HCT116 (cell line): ENCODE measurements at regions not wholly inside any gene's neighbourhood (a gene's known extent, or its start where the extent isn't known, plus 50 kb on each side); places are given as distances from the start of the nearest gene placed in this dataset.

Source experiments
- ATAC-seq: fragments of 200-7000 bp; cut with Tn5 transposase; 2 replicates; pipeline ENCODE4 v1.9.1; 2020; ENCODE audit warnings: mild to moderate bottlenecking, moderate library complexity
- BruUV-seq: library from RNA; stranded (reverse); fragments of 400-500 nt; replicated peaks from 2 replicates; lab custom pipeline; 2021; lab: Mats Ljungman, UMichigan
- CTCF ChIA-PET: fragments of 300-600 bp; sonication (Branson Sonifier 250); formaldehyde crosslinking; loops from one replicate; lab custom pipeline; 2021; ENCODE audit warnings: antibody characterized with exemption; lab: Charles Lee
- POLR2A ChIA-PET: fragments of 300-600, 350-600 bp; sonication (Branson Sonifier 250); formaldehyde crosslinking; loops from one replicate; lab custom pipeline; 2021; ENCODE audit warnings: antibody characterized with exemption; lab: Charles Lee
- RAD21 ChIA-PET, 2 experiments: fragments of 300-600 bp; sonication (Branson Sonifier 250); formaldehyde crosslinking; loops; one replicate each; lab custom pipeline; 2023; ENCODE audit warnings: low total read pairs in 2 of 2; ENCODE audit not compliant: uncharacterized antibody in 2 of 2, unreplicated experiment in 2 of 2, low non-redundant PET in 1 of 2; lab: Charles Lee
- DNase-seq: peaks from one replicate; pipeline ENCODE4 v3.0.0-alpha.2; 2010; ENCODE audit warnings: low read depth, low spot score
- H2AFZ ChIP-seq: fragments of 200-600 bp; shearing (Covaris generic), sonication (generic); 2 replicates; pipeline ENCODE4 v1.6.1; 2017; ENCODE audit warnings: low read depth, mixed run types, mixed read lengths, antibody characterized with exemption, low read length; ENCODE audit not compliant: poor library complexity, severe bottlenecking
- H3K27ac ChIP-seq: 2 replicates; pipeline ENCODE4 v1.5.1; 2012; ENCODE audit warnings: low read depth, low read length
- H3K27me3 ChIP-seq: fragments of 200-600 bp; sonication (generic); 2 replicates; pipeline ENCODE4 v1.6.1; 2016; ENCODE audit warnings: mixed run types, low read length, mixed read lengths; ENCODE audit not compliant: insufficient read depth
- H3K36me3 ChIP-seq, 2 experiments: fragments of 200-500 bp in 1 of 2; fragments of 200-600 bp in 1 of 2; sonication (Bioruptor generic) in 1 of 2; sonication (generic) in 1 of 2; 2 replicates each; pipeline versions ENCODE4 v1.5.1 to v1.6.1; 2014 to 2016; ENCODE audit warnings: low read length in 2 of 2, inconsistent platforms in 1 of 2, mixed read lengths in 1 of 2, mixed run types in 1 of 2; ENCODE audit not compliant: insufficient read depth in 2 of 2, control insufficient read depth in 1 of 2
- H3K4me1 ChIP-seq, 2 experiments: fragments of 200-600 bp in 1 of 2; sonication (generic) in 1 of 2; 2 replicates each; pipeline versions ENCODE4 v1.5.1 to v1.6.1; 2012 to 2017; ENCODE audit warnings: low read length in 2 of 2, inconsistent platforms in 1 of 2, mild to moderate bottlenecking in 1 of 2, mixed read lengths in 1 of 2, mixed run types in 1 of 2, moderate library complexity in 1 of 2; ENCODE audit not compliant: insufficient read depth in 2 of 2, control insufficient read depth in 1 of 2
- H3K4me2 ChIP-seq: fragments of 200-600 bp; sonication (generic); 2 replicates; pipeline ENCODE4 v1.6.1; 2017; ENCODE audit warnings: mixed run types, low read length, mixed read lengths
- H3K4me3 ChIP-seq, 2 experiments: fragments of 200-600 bp in 1 of 2; sonication (generic) in 1 of 2; replicated peaks in 1 of 2; 2 replicates each; pipeline ENCODE4 v1.5.1; 2011 to 2016; ENCODE audit warnings: low read length in 2 of 2, control low read depth in 1 of 2, low read depth in 1 of 2, mild to moderate bottlenecking in 1 of 2, mixed read lengths in 1 of 2, mixed run types in 1 of 2
- H3K79me2 ChIP-seq: fragments of 200-600 bp; sonication (generic); 2 replicates; pipeline ENCODE4 v1.6.1; 2017; ENCODE audit warnings: mild to moderate bottlenecking, mixed run types, low read length, moderate library complexity, mixed read lengths; ENCODE audit not compliant: insufficient read depth
- H3K9ac ChIP-seq: fragments of 200-600 bp; sonication (generic); 2 replicates; pipeline ENCODE4 v1.6.1; 2016; ENCODE audit warnings: low read length, mixed read lengths
- H3K9me2 ChIP-seq: fragments of 200-600 bp; sonication (generic), shearing (Covaris generic); 2 replicates; pipeline ENCODE4 v1.6.1; 2017; ENCODE audit warnings: mixed run types, mild to moderate bottlenecking, moderate library complexity; ENCODE audit not compliant: insufficient read depth
- H3K9me3 ChIP-seq, 2 experiments: fragments of 200-500 bp in 1 of 2; fragments of 200-600 bp in 1 of 2; sonication (Bioruptor generic) in 1 of 2; sonication (generic) in 1 of 2; 2 replicates each; pipeline ENCODE4 v1.6.1; 2014 to 2017; ENCODE audit warnings: low read length in 2 of 2, mixed read lengths in 2 of 2, inconsistent platforms in 1 of 2, low read depth in 1 of 2, mild to moderate bottlenecking in 1 of 2, mixed run types in 1 of 2, moderate library complexity in 1 of 2; ENCODE audit not compliant: control insufficient read depth in 1 of 2, insufficient read depth in 1 of 2
- H4K20me1 ChIP-seq: fragments of 200-600 bp; sonication (generic), shearing (Covaris generic); 2 replicates; pipeline ENCODE4 v1.6.1; 2017; ENCODE audit warnings: mixed run types, mild to moderate bottlenecking, moderate library complexity; ENCODE audit not compliant: insufficient read depth
- CTCF ChIP-seq, 3 experiments: fragments of 200-600 bp in 1 of 3; sonication (generic) in 1 of 3; IDR thresholded peaks in 2 of 3; conservative IDR thresholded peaks in 1 of 3; 2 replicates each; pipeline ENCODE4 v1.5.1; 2012 to 2017; ENCODE audit warnings: low read depth in 2 of 3, low read length in 2 of 3, antibody characterized with exemption in 1 of 3, borderline replicate concordance in 1 of 3, control low read depth in 1 of 3, mild to moderate bottlenecking in 1 of 3, mixed read lengths in 1 of 3, mixed run types in 1 of 3, moderate library complexity in 1 of 3; ENCODE audit not compliant: insufficient read depth in 1 of 3
- EZH2phosphoT487 ChIP-seq: fragments of 200-600 bp; IDR thresholded peaks from 2 replicates; pipeline ENCODE4 v1.6.1; 2018; ENCODE audit warnings: antibody characterized with exemption, borderline replicate concordance
- SIN3A ChIP-seq: IDR thresholded peaks from 2 replicates; pipeline ENCODE4 v1.6.1; 2012; ENCODE audit warnings: low read depth
- SP1 ChIP-seq: IDR thresholded peaks from 2 replicates; pipeline ENCODE4 v1.6.1; 2012; ENCODE audit warnings: low read depth
- TCF7L2 ChIP-seq: IDR thresholded peaks from 2 replicates; pipeline ENCODE4 v1.7.0; 2011; ENCODE audit warnings: borderline replicate concordance, inconsistent platforms; ENCODE audit not compliant: insufficient read depth, insufficient read length; ENCODE audit errors: extremely low read depth
- ZFX ChIP-seq: fragments of 450-650 bp; IDR thresholded peaks from 2 replicates; pipeline ENCODE4 v1.6.1; 2017
- intact Hi-C: fragments of 100-400 bp; cut with micrococcal nuclease; formaldehyde crosslinking; loops from 2 replicates; pipeline ENCODE4 v1.10.0; 2022
- TF ChIP-seq, protein P1 (sequence below): IDR thresholded peaks from 2 replicates; pipeline ENCODE4 v1.6.1; 2011; ENCODE audit warnings: mild to moderate bottlenecking, low read length, moderate library complexity; ENCODE audit not compliant: insufficient replicate concordance; ENCODE audit errors: extremely low read depth
- TF ChIP-seq, protein P2 (sequence below): IDR thresholded peaks from 2 replicates; pipeline ENCODE4 v1.6.1; 2012
- TF ChIP-seq, protein P3 (sequence below): IDR thresholded peaks from 2 replicates; pipeline ENCODE4 v1.6.1; 2012; ENCODE audit warnings: low read depth

DNA sequence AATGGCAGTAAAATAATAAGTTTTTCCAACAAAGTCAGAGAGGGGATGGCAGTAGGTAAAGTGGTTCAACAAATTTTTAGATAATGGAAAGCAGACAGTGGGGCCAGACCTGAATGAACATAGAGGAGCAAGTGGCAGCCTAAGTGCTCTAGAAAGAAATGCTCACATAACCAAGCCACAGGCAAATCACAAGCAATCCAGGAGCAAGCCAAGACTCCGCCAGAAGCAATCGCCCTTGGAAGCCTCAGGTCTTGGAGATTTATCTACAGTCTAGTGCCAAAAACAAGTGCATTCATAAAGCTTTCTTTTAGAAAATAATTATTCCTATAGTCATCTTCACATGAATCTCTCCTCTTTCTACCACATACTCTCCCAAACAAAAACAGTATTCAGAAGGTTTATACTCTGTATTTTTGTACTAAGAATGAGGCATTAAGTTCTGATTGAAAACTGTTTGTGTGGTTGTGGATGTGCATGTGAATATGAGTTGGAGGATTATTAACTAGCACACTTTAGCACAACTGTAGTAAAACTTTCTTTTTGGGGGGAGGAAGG lies 375.5 kb downstream of the CDH9 start:
- ATAC-seq = no peak
- TF ChIP-seq SP1 (no peak), CTCF (IDR thresholded peaks at IDR 0.05 in 2 of 3, conservative IDR thresholded peaks at IDR 0.05 in 1 of 3; ENCODE audit: borderline replicate concordance in 1 of 3, insufficient read depth in 1 of 3, low read depth in 2 of 3, low read length in 2 of 3) (no peak), EZH2phosphoT487 (no peak), SIN3A (no peak), TCF7L2 (no peak), ZFX (no peak)
- TF ChIP-seq, protein P1, sequence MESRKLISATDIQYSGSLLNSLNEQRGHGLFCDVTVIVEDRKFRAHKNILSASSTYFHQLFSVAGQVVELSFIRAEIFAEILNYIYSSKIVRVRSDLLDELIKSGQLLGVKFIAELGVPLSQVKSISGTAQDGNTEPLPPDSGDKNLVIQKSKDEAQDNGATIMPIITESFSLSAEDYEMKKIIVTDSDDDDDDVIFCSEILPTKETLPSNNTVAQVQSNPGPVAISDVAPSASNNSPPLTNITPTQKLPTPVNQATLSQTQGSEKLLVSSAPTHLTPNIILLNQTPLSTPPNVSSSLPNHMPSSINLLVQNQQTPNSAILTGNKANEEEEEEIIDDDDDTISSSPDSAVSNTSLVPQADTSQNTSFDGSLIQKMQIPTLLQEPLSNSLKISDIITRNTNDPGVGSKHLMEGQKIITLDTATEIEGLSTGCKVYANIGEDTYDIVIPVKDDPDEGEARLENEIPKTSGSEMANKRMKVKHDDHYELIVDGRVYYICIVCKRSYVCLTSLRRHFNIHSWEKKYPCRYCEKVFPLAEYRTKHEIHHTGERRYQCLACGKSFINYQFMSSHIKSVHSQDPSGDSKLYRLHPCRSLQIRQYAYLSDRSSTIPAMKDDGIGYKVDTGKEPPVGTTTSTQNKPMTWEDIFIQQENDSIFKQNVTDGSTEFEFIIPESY = no peak
- TF ChIP-seq, protein P2, sequence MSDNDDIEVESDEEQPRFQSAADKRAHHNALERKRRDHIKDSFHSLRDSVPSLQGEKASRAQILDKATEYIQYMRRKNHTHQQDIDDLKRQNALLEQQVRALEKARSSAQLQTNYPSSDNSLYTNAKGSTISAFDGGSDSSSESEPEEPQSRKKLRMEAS = no peak
- TF ChIP-seq, protein P3, sequence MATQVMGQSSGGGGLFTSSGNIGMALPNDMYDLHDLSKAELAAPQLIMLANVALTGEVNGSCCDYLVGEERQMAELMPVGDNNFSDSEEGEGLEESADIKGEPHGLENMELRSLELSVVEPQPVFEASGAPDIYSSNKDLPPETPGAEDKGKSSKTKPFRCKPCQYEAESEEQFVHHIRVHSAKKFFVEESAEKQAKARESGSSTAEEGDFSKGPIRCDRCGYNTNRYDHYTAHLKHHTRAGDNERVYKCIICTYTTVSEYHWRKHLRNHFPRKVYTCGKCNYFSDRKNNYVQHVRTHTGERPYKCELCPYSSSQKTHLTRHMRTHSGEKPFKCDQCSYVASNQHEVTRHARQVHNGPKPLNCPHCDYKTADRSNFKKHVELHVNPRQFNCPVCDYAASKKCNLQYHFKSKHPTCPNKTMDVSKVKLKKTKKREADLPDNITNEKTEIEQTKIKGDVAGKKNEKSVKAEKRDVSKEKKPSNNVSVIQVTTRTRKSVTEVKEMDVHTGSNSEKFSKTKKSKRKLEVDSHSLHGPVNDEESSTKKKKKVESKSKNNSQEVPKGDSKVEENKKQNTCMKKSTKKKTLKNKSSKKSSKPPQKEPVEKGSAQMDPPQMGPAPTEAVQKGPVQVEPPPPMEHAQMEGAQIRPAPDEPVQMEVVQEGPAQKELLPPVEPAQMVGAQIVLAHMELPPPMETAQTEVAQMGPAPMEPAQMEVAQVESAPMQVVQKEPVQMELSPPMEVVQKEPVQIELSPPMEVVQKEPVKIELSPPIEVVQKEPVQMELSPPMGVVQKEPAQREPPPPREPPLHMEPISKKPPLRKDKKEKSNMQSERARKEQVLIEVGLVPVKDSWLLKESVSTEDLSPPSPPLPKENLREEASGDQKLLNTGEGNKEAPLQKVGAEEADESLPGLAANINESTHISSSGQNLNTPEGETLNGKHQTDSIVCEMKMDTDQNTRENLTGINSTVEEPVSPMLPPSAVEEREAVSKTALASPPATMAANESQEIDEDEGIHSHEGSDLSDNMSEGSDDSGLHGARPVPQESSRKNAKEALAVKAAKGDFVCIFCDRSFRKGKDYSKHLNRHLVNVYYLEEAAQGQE = no peak
- TF ChIP-seq, all 23 proteins: peak for 0
- Histone ChIP-seq H3K27ac (no peak overlapping the region), H3K4me2 (no peak overlapping the region), H3K9me3 (peaks cover 8 to 13% of the 10 kb centered on the region in 2 experiments), H3K4me1 (no peaks in the 10 kb centered on the region), H2AFZ (no peak overlapping the region), H3K27me3 (no peaks in the 10 kb centered on the region), H4K20me1 (no peaks in the 10 kb centered on the region), H3K9ac (no peak overlapping the region), H3K79me2 (no peaks in the 10 kb centered on the region), H3K9me2 (no peaks in the 10 kb centered on the region), H3K36me3 (no peaks in the 10 kb centered on the region), H3K4me3 (no peak overlapping the region)
- ChIA-PET CTCF (no interaction called here), POLR2A (no interaction called here), RAD21 (no interaction called here)
- intact Hi-C loops = no loop called here
- no TSS peak for BruUV-seq
- no peak for DNase-seq
